IMR-90 (cell line): ENCODE measurements at regions not wholly inside any gene's neighbourhood (a gene's known extent, or its start where the extent isn't known, plus 50 kb on each side); places are given as distances from the start of the nearest gene placed in this dataset.

Source experiments
- ATAC-seq: fragments of 200-7000 bp; cut with Tn5 transposase; 2 replicates; pipeline ENCODE4 v1.9.1; 2020; ENCODE audit warnings: low read depth, mild to moderate bottlenecking, moderate library complexity
- BruUV-seq: library from RNA; stranded (reverse); fragments of 400-500 nt; replicated peaks from 2 replicates; lab custom pipeline; 2021; lab: Mats Ljungman, UMichigan
- CTCF ChIA-PET: fragments of 300-600 bp; formaldehyde crosslinking; extraction: SDS; loops from one replicate; lab custom pipeline; 2021; ENCODE audit warnings: antibody characterized with exemption; lab: Yijun Ruan, JAX
- POLR2A ChIA-PET: fragments of 300-600 bp; sonication (Branson Sonifier 250); formaldehyde crosslinking; loops from one replicate; lab custom pipeline; 2022; ENCODE audit warnings: antibody characterized with exemption; ENCODE audit not compliant: unreplicated experiment; lab: Charles Lee
- DNase-seq: peaks from one replicate; pipeline ENCODE4 v3.0.0; 2013
- H2AFZ ChIP-seq: replicated peaks from 2 replicates; pipeline ENCODE3; 2013; ENCODE audit warnings: low read length, mild to moderate bottlenecking; ENCODE audit not compliant: poor library complexity
- H2AK5ac ChIP-seq: 2 replicates; pipeline ENCODE4 v1.6.1; 2013; ENCODE audit warnings: low read depth, low read length, inconsistent platforms
- H2AK9ac ChIP-seq: replicated peaks from 2 replicates; pipeline ENCODE3; 2013; ENCODE audit warnings: mild to moderate bottlenecking, low read depth, low read length, moderate library complexity; ENCODE audit not compliant: poor library complexity
- H2BK120ac ChIP-seq: 2 replicates; pipeline ENCODE4 v1.6.1; 2013; ENCODE audit warnings: low read depth, low read length, inconsistent platforms
- H2BK15ac ChIP-seq: 3 replicates; pipeline ENCODE4 v1.6.1; 2013; ENCODE audit warnings: low read depth, low read length, inconsistent platforms
- H2BK20ac ChIP-seq: 2 replicates; pipeline ENCODE4 v1.6.1; 2013; ENCODE audit warnings: low read depth, mild to moderate bottlenecking, inconsistent platforms, low read length, moderate library complexity
- H2BK5ac ChIP-seq: 2 replicates; pipeline ENCODE4 v1.6.1; 2013; ENCODE audit warnings: mild to moderate bottlenecking, low read depth, low read length, inconsistent platforms; ENCODE audit not compliant: poor library complexity, severe bottlenecking
- H3K14ac ChIP-seq: replicated peaks from 2 replicates; pipeline ENCODE4 v1.6.1; 2013; ENCODE audit warnings: low read depth, low read length, inconsistent platforms
- H3K18ac ChIP-seq: 2 replicates; pipeline ENCODE4 v1.6.1; 2013; ENCODE audit warnings: low read depth, low read length, control low read depth
- H3K23ac ChIP-seq: 2 replicates; pipeline ENCODE4 v1.6.1; 2013; ENCODE audit warnings: low read depth, low read length, inconsistent platforms
- H3K27ac ChIP-seq: 2 replicates; pipeline ENCODE4 v1.5.1; 2013; ENCODE audit warnings: mild to moderate bottlenecking, control low read depth, low read length; ENCODE audit not compliant: insufficient read depth
- H3K27me3 ChIP-seq: 2 replicates; pipeline ENCODE4 v1.6.1; 2013; ENCODE audit warnings: low read length; ENCODE audit not compliant: control insufficient read depth, insufficient read depth
- H3K36me3 ChIP-seq: 2 replicates; pipeline ENCODE4 v1.6.1; 2013; ENCODE audit warnings: low read length, mixed read lengths; ENCODE audit not compliant: control insufficient read depth, insufficient read depth
- H3K4ac ChIP-seq: 2 replicates; pipeline ENCODE4 v1.6.1; 2013; ENCODE audit warnings: low read depth, low read length, inconsistent platforms
- H3K4me1 ChIP-seq: 2 replicates; pipeline ENCODE4 v1.6.1; 2013; ENCODE audit warnings: low read length, mixed read lengths; ENCODE audit not compliant: control insufficient read depth, insufficient read depth
- H3K4me2 ChIP-seq: 2 replicates; pipeline ENCODE4 v1.6.1; 2013; ENCODE audit warnings: low read depth, mild to moderate bottlenecking, control low read depth, low read length, moderate library complexity
- H3K4me3 ChIP-seq: 2 replicates; pipeline ENCODE4 v1.5.1; 2013; ENCODE audit warnings: low read depth, mild to moderate bottlenecking, control low read depth, low read length, moderate library complexity; ENCODE audit not compliant: insufficient read depth
- H3K56ac ChIP-seq: 2 replicates; pipeline ENCODE4 v1.6.1; 2013; ENCODE audit warnings: low read length, inconsistent platforms; ENCODE audit not compliant: insufficient read depth; ENCODE audit errors: extremely low read depth
- H3K79me1 ChIP-seq, 2 experiments: 2 replicates each; pipeline ENCODE4 v1.6.1; 2013; ENCODE audit warnings: low read length in 2 of 2, inconsistent platforms in 1 of 2, low read depth in 1 of 2
- H3K9ac ChIP-seq: 2 replicates; pipeline ENCODE4 v1.6.1; 2013; ENCODE audit warnings: low read depth, low read length, control low read depth
- H3K9me1 ChIP-seq: 2 replicates; pipeline ENCODE4 v1.6.1; 2013; ENCODE audit warnings: low read length, inconsistent platforms; ENCODE audit not compliant: insufficient read depth
- H3K9me3 ChIP-seq: 2 replicates; pipeline ENCODE4 v1.6.1; 2013; ENCODE audit warnings: low read length; ENCODE audit not compliant: control insufficient read depth, insufficient read depth
- H4K20me1 ChIP-seq: 2 replicates; pipeline ENCODE4 v1.6.1; 2013; ENCODE audit warnings: low read length, inconsistent platforms; ENCODE audit not compliant: insufficient read depth
- H4K5ac ChIP-seq: 2 replicates; pipeline ENCODE4 v1.6.1; 2013; ENCODE audit warnings: mild to moderate bottlenecking, low read depth, low read length, control low read depth
- H4K8ac ChIP-seq, 2 experiments: 2 replicates each; pipeline ENCODE4 v1.6.1; 2013; ENCODE audit warnings: low read depth in 2 of 2, low read length in 2 of 2, control low read depth in 1 of 2, inconsistent platforms in 1 of 2
- H4K91ac ChIP-seq: 2 replicates; pipeline ENCODE4 v1.6.1; 2013; ENCODE audit warnings: low read depth, low read length, inconsistent platforms; ENCODE audit not compliant: insufficient read depth
- CEBPB ChIP-seq: IDR thresholded peaks from 2 replicates; pipeline ENCODE4 v1.6.1; 2012; ENCODE audit warnings: low read depth, low read length, improper control_type of control experiment
- CHD1 ChIP-seq: IDR thresholded peaks from 2 replicates; pipeline ENCODE4 v1.6.1; 2012; ENCODE audit warnings: low read depth, low read length, improper control_type of control experiment
- WGBS, 2 experiments: methylation state at CpG; one replicate each; pipeline versions ENCODE4 v1.1.5 to v1.1.7; 2013; ENCODE audit warnings: missing lambda C conversion rate in 2 of 2; ENCODE audit not compliant: insufficient read length in 1 of 2; ENCODE audit errors: extremely low coverage in 2 of 2; 5-methylcytosine and 5-hydroxymethylcytosine counted together
- dilution Hi-C: fragments of 300-500 bp; cut with HindIII; formaldehyde crosslinking; loops from one replicate; pipeline ENCODE4 v1.14.3; 2018; ENCODE audit warnings: low sequenced_read_pairs; ENCODE audit not compliant: unreplicated experiment
- in situ Hi-C: fragments of 300-500 bp; cut with MboI; formaldehyde crosslinking; loops from 3 replicates; pipeline ENCODE4 v1.14.3; 2019; ENCODE audit warnings: low sequenced_read_pairs, inconsistent platforms, mixed read lengths
- intact Hi-C: fragments of 100-400 bp; cut with micrococcal nuclease; formaldehyde crosslinking; loops from 2 replicates; pipeline ENCODE4 v1.10.0; 2022

DNA sequence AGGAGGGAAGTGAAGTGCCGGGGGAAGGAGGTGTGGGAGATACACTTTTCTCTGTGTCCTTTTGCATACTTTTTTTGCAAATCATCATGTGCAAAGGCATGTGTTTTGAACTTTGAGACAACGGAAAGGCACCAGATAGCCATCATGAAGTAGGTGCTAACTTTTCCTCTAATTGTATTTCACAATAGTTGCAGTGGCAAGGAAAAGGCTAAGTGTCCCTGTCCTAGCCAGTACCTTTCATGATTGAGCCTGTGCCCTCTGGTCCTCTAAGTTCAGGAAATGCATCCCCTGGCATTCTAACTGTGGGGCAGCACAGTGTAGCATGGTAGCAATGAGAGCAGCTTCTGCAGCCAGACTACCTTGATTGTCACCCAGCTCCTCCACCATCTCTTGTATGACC is 186.2 kb downstream of the ADSS2 start:
- H3K4me2 ChIP-seq: no peak overlapping the region
- no peaks in the 10 kb centered on the region for H4K20me1 ChIP-seq
- H2AFZ ChIP-seq: no peak overlapping the region
- H3K18ac ChIP-seq: no peak overlapping the region
- DNase-seq: no peak
- H2BK120ac ChIP-seq: no peak overlapping the region
- no CpG with 5 or more reads among the region's 2 CpGs for WGBS, 2 experiments
- intact Hi-C loops: no loop called here
- ChIA-PET POLR2A (no interaction called here), CTCF (no interaction called here)
- no peak overlapping the region for H3K56ac ChIP-seq
- H3K27me3 ChIP-seq: no peaks in the 10 kb centered on the region; the same call in 1 of the 2 replicates
- no peak overlapping the region for H2AK9ac ChIP-seq
- H3K9me1 ChIP-seq: no peaks in the 10 kb centered on the region; the same call in 1 of the 2 replicates
- H3K4me3 ChIP-seq: no peak overlapping the region
- TF ChIP-seq CHD1 (no peak), CEBPB (peak; percentile 55)
- H3K9ac ChIP-seq: no peak overlapping the region
- ATAC-seq: no peak
- no peak overlapping the region for H3K23ac ChIP-seq
- H3K79me1 ChIP-seq: no peaks in the 10 kb centered on the region
- no peaks in the 10 kb centered on the region for H3K36me3 ChIP-seq
- no peak overlapping the region for H3K14ac ChIP-seq
- H2BK20ac ChIP-seq: no peak overlapping the region
- no peaks in the 10 kb centered on the region for H3K4me1 ChIP-seq
- no TSS peak for BruUV-seq
- H4K8ac ChIP-seq: no peak overlapping the region
- no peak overlapping the region for H3K4ac ChIP-seq
- no peak overlapping the region for H4K5ac ChIP-seq
- in situ Hi-C loops: loop anchor here (25.0 kb wide), 2 partner anchors 203 to 528 kb away; partner anchors contain the start of gene ZBTB18
- dilution Hi-C loops: no loop called here
- peaks cover under 1% of the 10 kb centered on the region; the same call in 1 of the 2 replicates for H3K9me3 ChIP-seq
- H3K27ac ChIP-seq: no peak overlapping the region
- H2AK5ac ChIP-seq: no peak overlapping the region
- no peak overlapping the region for H2BK5ac ChIP-seq
- H4K91ac ChIP-seq: no peak overlapping the region
- no peak overlapping the region for H2BK15ac ChIP-seq
